HPDE6-E6E7 (cell line): ENCODE measurements at regions not wholly inside any gene's neighbourhood (a gene's known extent, or its start where the extent isn't known, plus 50 kb on each side); places are given as distances from the start of the nearest gene placed in this dataset.

Experiments
- DNase-seq: peaks from one replicate; pipeline ENCODE4 v3.0.0; 2011; ENCODE audit warnings: missing footprints; ENCODE audit errors: extremely low spot score

GRCh38 chr18:76547296-76547695, 52.3 kb upstream of the ZNF516 start:
- no peak for DNase-seq

GRCh38 chr18:76546436-76546835, 51.4 kb upstream of the ZNF516 start:
- DNase-seq, result no peak

- no peak for DNase-seq
Observed at GRCh38 chr18:76546088-76546435, 51.0 kb upstream of the ZNF516 start.

- DNase-seq, result no peak
Observed at GRCh38 chr18:76545433-76546087, 50.5 kb upstream of the ZNF516 start.

- no peak for DNase-seq
Observed at GRCh38 chr18:76544511-76545345, 49.7 kb upstream of the ZNF516 start.
